Activated CD4-positive, alpha-beta T cell treated with anti-CD3 and anti-CD28 coated beads, Interleukin-2, Interleukin-4, amounts not matched to agents 100 ng/mL and 50 ng/mL, durations not matched to agents 16 hours and 8 hours (primary cell): ENCODE measurements at regions not wholly inside any gene's neighbourhood (a gene's known extent, or its start where the extent isn't known, plus 50 kb on each side); places are given as distances from the start of the nearest gene placed in this dataset.
"Not testable (repeated sequence)": the region's sequence is repeated elsewhere in the genome, so short reads cannot be mapped to it uniquely, and the experiment has no call there.

Source experiments
- DNase-seq: peaks from one replicate; pipeline ENCODE4 v3.0.0-alpha.2; 2020; ENCODE audit warnings: low spot score

DNA sequence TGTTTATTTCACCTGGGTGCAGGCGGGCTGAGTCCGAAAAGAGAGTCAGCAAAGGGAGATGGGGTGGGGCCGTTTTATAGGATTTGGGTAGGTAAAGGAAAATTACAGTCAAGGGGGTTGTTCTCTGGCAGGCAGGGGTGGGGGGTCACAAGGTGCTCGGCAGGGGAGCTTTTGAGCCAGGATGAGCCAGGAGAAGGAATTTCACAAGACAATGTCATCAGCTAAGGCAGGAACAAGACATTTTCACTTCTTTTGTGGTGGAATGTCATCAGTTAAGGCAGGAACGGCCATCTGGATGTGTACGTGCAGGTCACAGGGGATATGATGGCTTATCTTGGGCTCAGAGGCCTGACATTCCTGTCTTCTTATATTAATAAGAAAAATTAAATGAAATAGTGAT, 115.8 kb upstream of the KCNJ3 start:
- DNase-seq = not testable (repeated sequence)

- DNase-seq = not testable (repeated sequence)
Observed at GRCh38 chr2:154583274-154583673, 115.2 kb upstream of the KCNJ3 start.

- DNase-seq = no peak
Observed at GRCh38 chr2:154587739-154588138, 110.8 kb upstream of the KCNJ3 start.

DNA sequence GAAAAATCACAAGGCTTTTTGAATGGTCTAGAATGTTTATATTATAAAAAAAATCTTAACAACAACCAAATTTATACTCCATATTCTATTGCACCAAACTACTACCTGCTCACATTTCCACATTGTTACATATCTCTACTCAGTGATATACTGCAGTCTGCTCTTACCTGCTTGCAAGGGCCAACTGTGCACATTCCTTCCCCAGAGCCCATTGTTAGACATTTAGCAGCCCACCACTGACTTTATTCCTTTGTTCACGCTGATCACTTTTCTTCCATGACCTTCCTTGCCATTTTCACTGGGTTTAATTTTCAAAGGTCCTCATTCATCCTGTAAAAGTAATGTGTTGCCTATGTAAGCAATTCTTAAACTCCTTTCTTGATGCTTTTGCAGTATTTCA, 109.7 kb upstream of the KCNJ3 start:
- no peak for DNase-seq

DNA sequence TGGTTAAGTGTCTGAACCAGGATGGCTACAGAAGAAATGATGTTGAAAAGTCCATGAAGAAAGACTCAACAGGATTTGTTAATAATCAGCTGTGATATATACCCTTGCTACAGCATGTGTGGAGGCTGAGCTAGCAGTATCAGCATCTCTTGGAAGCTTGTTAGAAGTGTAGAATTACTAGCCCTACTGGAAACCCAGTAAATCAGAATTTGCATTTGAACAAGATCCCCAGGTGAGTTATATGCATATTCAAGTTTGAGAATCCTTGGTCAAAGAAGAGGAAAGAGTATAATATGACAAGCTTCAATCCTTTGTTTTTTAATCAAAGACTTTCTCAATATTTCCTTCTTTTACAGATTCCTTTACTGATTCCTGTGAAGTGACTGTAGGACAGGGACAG, 109.0 kb upstream of the KCNJ3 start:
- no peak for DNase-seq

GRCh38 chr2:154591294-154591820, 107.1 kb upstream of the KCNJ3 start:
- no peak for DNase-seq

DNA sequence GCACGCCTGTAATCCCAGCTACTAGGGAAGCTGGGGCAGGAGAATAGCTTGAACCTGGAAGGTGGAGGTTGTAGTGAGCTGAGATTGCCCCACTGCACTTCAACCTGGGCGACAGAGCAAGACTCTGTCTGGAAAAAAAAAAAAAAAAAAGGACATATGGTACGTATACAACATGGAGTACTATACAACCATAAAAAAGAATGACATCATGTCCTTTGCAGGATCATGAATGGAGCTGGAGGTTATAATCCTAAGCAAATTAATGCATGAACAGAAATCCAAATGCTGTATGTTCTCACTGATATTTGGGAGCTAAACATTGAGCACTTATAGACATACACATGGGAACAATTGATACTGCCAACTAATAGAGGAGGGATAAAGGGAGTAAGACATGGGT, 99.3 kb upstream of the KCNJ3 start:
- no peak for DNase-seq

GRCh38 chr2:154600927-154601494, 97.5 kb upstream of the KCNJ3 start:
- no peak for DNase-seq

GRCh38 chr2:154603682-154604081, 94.8 kb upstream of the KCNJ3 start:
- DNase-seq = no peak

GRCh38 chr2:154608438-154608837, 90.1 kb upstream of the KCNJ3 start:
- no peak for DNase-seq

DNA sequence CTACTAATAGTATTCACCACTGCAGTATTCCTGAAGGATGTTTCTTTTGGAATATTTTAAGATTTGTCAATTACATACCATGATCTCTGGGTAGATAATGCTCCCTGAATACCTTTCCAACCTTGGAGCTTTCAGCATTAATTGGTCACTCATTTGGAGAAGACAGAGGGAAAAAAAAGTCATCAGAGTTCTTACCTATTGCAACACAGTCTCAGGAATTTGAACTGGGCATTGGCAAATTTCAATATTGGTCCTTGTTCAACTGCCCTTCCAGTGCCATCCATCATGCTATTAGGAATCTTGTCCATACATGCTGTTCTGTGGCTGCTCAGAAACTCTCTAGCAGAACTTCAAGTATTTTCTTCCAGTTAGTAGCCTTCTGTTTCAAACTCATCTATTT, 83.6 kb upstream of the KCNJ3 start:
- no peak for DNase-seq

- DNase-seq = no peak
Observed at GRCh38 chr2:154616659-154617058, 81.8 kb upstream of the KCNJ3 start.

GRCh38 chr2:154620471-154620870, 78.0 kb upstream of the KCNJ3 start:
- no peak for DNase-seq

- DNase-seq = no peak
Observed at GRCh38 chr2:154623819-154624218, 74.7 kb upstream of the KCNJ3 start.

DNA sequence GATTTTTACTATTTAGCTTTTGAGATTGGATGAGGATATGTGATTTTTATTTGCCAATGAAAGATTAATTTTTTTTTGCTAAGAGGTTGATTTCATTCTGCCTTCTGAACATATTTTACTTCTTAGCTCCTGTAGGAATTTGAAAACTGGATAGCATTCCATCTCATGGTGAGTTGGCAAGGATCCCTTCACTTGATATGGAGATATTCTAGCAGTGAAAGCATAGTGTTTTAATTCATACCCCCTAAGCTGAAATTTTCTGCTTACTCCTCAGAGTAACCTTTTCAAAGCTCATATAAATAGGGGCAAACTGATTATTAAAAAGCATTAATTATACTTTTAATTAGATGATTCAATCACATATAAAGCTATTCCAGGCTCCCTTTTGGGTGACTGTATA, 61.0 kb upstream of the KCNJ3 start:
- DNase-seq = no peak

DNA sequence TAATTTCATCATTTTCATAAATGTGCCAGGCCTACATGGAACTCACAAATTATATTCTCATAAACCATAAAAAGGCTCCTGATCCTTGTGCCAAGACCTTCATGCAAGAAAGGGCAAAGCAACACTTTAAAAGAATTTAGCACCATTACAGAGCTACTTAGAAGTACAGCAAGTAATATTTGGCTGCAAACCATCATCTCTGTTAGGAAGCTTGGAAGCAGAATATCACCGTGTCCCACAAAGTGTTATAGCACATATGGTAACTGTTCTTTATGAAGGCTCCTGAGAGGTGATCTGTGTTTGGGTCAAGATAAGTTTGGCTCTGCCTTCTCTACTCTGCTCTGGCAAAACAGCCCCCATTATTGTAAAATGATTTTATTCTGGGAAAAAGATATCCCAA, 59.7 kb upstream of the KCNJ3 start:
- no peak for DNase-seq

GRCh38 chr2:154640000-154640399, 58.5 kb upstream of the KCNJ3 start:
- no peak for DNase-seq
